OCI-LY7 (cell line): ENCODE measurements at regions not wholly inside any gene's neighbourhood (a gene's known extent, or its start where the extent isn't known, plus 50 kb on each side); places are given as distances from the start of the nearest gene placed in this dataset.

Experiments used
- BruUV-seq: library from RNA; stranded (reverse); fragments of 400-500 nt; replicated peaks from 2 replicates; lab custom pipeline; 2021; lab: Mats Ljungman, UMichigan
- CTCF ChIA-PET: fragments of 300-600 bp; sonication (Branson Sonifier 250); formaldehyde crosslinking; loops from one replicate; lab custom pipeline; 2022; ENCODE audit warnings: antibody characterized with exemption; ENCODE audit not compliant: unreplicated experiment; lab: Charles Lee
- POLR2A ChIA-PET: fragments of 300-600 bp; sonication (Branson Sonifier 250); formaldehyde crosslinking; loops from one replicate; lab custom pipeline; 2022; ENCODE audit warnings: antibody characterized with exemption; lab: Charles Lee
- DNase-seq: peaks from one replicate; pipeline ENCODE4 v3.0.0-alpha.2; 2015; ENCODE audit warnings: low spot score
- H2AFZ ChIP-seq: fragments of 200-600 bp; sonication (generic), shearing (Covaris generic); 2 replicates; pipeline ENCODE4 v1.6.1; 2014; ENCODE audit warnings: mild to moderate bottlenecking, antibody characterized with exemption, low read length, moderate library complexity
- H3K27ac ChIP-seq: fragments of 200-600 bp; sonication (generic); 2 replicates; pipeline ENCODE4 v1.5.1; 2014; ENCODE audit warnings: mixed run types, low read depth, mild to moderate bottlenecking, moderate library complexity, low read length, inconsistent platforms; ENCODE audit not compliant: poor library complexity, severe bottlenecking
- H3K36me3 ChIP-seq: fragments of 200-600 bp; sonication (generic); 2 replicates; pipeline ENCODE4 v1.6.1; 2014; ENCODE audit warnings: mild to moderate bottlenecking, antibody characterized with exemption, low read length, moderate library complexity, mixed read lengths; ENCODE audit not compliant: insufficient read depth
- H3K4me1 ChIP-seq: fragments of 200-600 bp; sonication (generic); 2 replicates; pipeline ENCODE4 v1.5.1; 2014; ENCODE audit warnings: mild to moderate bottlenecking, low read length; ENCODE audit not compliant: insufficient read depth, poor library complexity, severe bottlenecking
- H3K4me2 ChIP-seq: fragments of 200-600 bp; sonication (generic); 2 replicates; pipeline ENCODE4 v1.6.1; 2014; ENCODE audit warnings: mild to moderate bottlenecking, low read length
- H3K4me3 ChIP-seq: fragments of 200-600 bp; sonication (generic); 2 replicates; pipeline ENCODE4 v1.5.1; 2014; ENCODE audit warnings: mild to moderate bottlenecking, low read depth, low read length; ENCODE audit not compliant: poor library complexity, severe bottlenecking
- H3K79me2 ChIP-seq: fragments of 200-600 bp; sonication (generic); 2 replicates; pipeline ENCODE4 v1.6.1; 2016; ENCODE audit warnings: low read depth, mild to moderate bottlenecking, low read length, moderate library complexity, mixed read lengths; ENCODE audit not compliant: insufficient read depth
- H3K9me2 ChIP-seq: fragments of 200-600 bp; sonication (generic); 2 replicates; pipeline ENCODE4 v1.6.1; 2016; ENCODE audit warnings: mild to moderate bottlenecking, low read length, mixed read lengths; ENCODE audit not compliant: insufficient read depth
- H3K9me3 ChIP-seq: fragments of 200-600 bp; sonication (generic); 2 replicates; pipeline ENCODE4 v1.6.1; 2014; ENCODE audit warnings: mild to moderate bottlenecking, mixed run types, low read length, mixed read lengths
- H4K20me1 ChIP-seq: fragments of 200-600 bp; sonication (generic); 2 replicates; pipeline ENCODE4 v1.6.1; 2014; ENCODE audit warnings: mild to moderate bottlenecking, antibody characterized with exemption, low read length, moderate library complexity, mixed read lengths; ENCODE audit not compliant: insufficient read depth
- CTCF ChIP-seq: fragments of 200-600 bp; sonication (generic); conservative IDR thresholded peaks from 2 replicates; pipeline ENCODE4 v1.5.1; 2014; ENCODE audit warnings: mild to moderate bottlenecking, antibody characterized with exemption, low read length, moderate library complexity, mixed read lengths
- EZH2phosphoT487 ChIP-seq: fragments of 200-600 bp; sonication (generic); IDR thresholded peaks from 2 replicates; pipeline ENCODE4 v1.6.1; 2018; ENCODE audit warnings: low read depth, borderline replicate concordance, mild to moderate bottlenecking, mixed run types, antibody characterized with exemption, low read length, moderate library complexity, mixed read lengths
- intact Hi-C: fragments of 100-400 bp; cut with micrococcal nuclease; formaldehyde crosslinking; loops from one replicate; pipeline ENCODE4 v1.10.0; 2022; ENCODE audit not compliant: unreplicated experiment

DNA sequence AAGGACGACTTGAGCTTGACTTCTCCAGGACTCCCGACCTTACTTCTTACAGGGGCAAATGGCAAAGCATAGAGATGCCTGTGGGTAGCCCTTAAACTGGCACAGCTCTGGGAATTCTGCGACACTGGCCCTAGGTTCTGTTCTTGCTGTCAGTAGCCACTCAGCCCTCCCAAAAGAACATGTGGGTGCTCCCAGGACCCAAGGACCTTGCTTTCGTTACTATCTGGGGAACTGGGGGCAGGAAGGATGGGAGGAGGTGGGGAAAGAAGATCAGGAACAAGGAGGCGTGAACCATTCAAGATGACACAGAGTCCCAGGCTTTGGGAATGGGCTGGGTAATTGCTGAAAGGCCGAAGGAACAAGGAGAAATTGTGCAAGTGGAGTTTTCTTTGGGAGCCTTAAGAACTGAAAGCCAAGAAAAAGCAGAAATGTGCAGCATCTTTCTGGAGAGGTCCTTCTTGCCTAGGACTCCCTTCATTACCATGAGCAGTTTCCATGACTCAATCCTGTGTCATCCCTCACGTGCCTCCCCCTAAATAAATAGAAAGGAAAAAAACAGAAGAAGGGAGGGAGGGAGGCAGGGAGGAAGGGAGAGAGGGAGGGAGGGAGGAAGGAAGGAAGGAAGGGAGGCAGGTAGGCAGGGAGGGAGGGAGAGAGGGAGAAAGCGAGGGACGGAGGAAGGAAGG, 284.6 kb upstream of the FOXQ1 start:
- H3K27ac ChIP-seq = no peak overlapping the region
- CTCF ChIA-PET = no interaction called here

DNA sequence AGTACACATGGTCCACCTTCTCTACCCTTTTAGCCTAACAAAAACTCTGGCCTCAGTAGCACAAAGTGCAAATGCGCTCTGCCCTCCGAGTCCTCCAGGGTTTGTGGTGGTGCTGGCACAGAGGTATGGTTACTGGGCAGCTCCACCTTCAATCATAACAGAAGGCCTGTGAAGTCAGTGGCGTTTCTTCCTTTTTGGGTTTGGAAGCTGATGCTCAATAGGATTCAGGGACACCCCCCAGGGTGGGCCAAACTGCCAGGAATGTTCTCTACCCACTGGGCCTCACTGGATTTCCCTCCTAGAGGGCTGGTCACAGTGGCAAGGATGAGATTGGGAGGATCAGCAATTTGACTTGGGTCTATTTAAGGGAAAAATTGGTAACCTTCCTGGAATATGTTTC, 286.1 kb upstream of the FOXQ1 start:
- no peak overlapping the region for H3K27ac ChIP-seq
- no peaks in the 10 kb centered on the region for H3K9me2 ChIP-seq
- H2AFZ ChIP-seq = no peak overlapping the region
- no peak for DNase-seq
- ChIA-PET POLR2A (no interaction called here), CTCF (no interaction called here)
- no peak for TF ChIP-seq CTCF
- TF ChIP-seq EZH2phosphoT487 = no peak
- no peaks in the 10 kb centered on the region for H3K79me2 ChIP-seq
- H3K36me3 ChIP-seq = no peaks in the 10 kb centered on the region
- no peak overlapping the region for H3K4me2 ChIP-seq
- intact Hi-C loops = no loop called here
- no TSS peak for BruUV-seq
- no peaks in the 10 kb centered on the region for H4K20me1 ChIP-seq
- H3K4me1 ChIP-seq = no peaks in the 10 kb centered on the region
- H3K4me3 ChIP-seq = no peak overlapping the region
- H3K9me3 ChIP-seq = no peaks in the 10 kb centered on the region

More for the DNA sequence above, 284.6 kb upstream of the FOXQ1 start:
- no peak overlapping the region for H2AFZ ChIP-seq
- no peaks in the 10 kb centered on the region for H3K9me2 ChIP-seq
- no peak overlapping the region for H3K4me3 ChIP-seq
- no peaks in the 10 kb centered on the region for H3K4me1 ChIP-seq
- BruUV-seq = no TSS peak
- intact Hi-C loops = no loop called here
- no peak overlapping the region for H3K4me2 ChIP-seq
- POLR2A ChIA-PET = interaction anchor here (0.8 kb wide), 1 partner anchor 1305 kb away, joined by 3 read pairs; no protein-coding TSS in a partner anchor
- no peak for DNase-seq
- no peak for TF ChIP-seq EZH2phosphoT487
- no peak for TF ChIP-seq CTCF
- H3K79me2 ChIP-seq = no peaks in the 10 kb centered on the region
- no peaks in the 10 kb centered on the region for H4K20me1 ChIP-seq
- no peaks in the 10 kb centered on the region for H3K9me3 ChIP-seq
- no peaks in the 10 kb centered on the region for H3K36me3 ChIP-seq

GRCh38 chr6:1024587-1024986, 287.3 kb upstream of the FOXQ1 start:
- Histone ChIP-seq H4K20me1 (no peaks in the 10 kb centered on the region), H3K27ac (no peak overlapping the region), H3K9me2 (no peaks in the 10 kb centered on the region), H2AFZ (no peak overlapping the region), H3K4me3 (no peak overlapping the region), H3K4me2 (no peak overlapping the region), H3K79me2 (no peaks in the 10 kb centered on the region), H3K9me3 (no peaks in the 10 kb centered on the region), H3K4me1 (no peaks in the 10 kb centered on the region), H3K36me3 (no peaks in the 10 kb centered on the region)
- no peak for DNase-seq
- intact Hi-C loops = no loop called here
- TF ChIP-seq CTCF (no peak), EZH2phosphoT487 (no peak)
- ChIA-PET CTCF (no interaction called here), POLR2A (no interaction called here)
- BruUV-seq = no TSS peak
